Activated T-cell treated with anti-CD3 and anti-CD28 coated beads for 24 hours (primary cell): ENCODE measurements at regions not wholly inside any gene's neighbourhood (a gene's known extent, or its start where the extent isn't known, plus 50 kb on each side); places are given as distances from the start of the nearest gene placed in this dataset.

ENCODE experiments used
- DNase-seq: peaks from one replicate; pipeline ENCODE4 v3.0.0-alpha.2; 2020; ENCODE audit warnings: low read depth

GRCh38 chrX:149152941-149153340, 352.2 kb downstream of the IDS start:
- DNase-seq, result no peak

- DNase-seq, result no peak
These were observed 353.0 kb downstream of the IDS start for GRCh38 chrX:149151805-149152757.

- no peak for DNase-seq
These were observed 359.2 kb downstream of the IDS start for GRCh38 chrX:149145845-149146285.

DNA sequence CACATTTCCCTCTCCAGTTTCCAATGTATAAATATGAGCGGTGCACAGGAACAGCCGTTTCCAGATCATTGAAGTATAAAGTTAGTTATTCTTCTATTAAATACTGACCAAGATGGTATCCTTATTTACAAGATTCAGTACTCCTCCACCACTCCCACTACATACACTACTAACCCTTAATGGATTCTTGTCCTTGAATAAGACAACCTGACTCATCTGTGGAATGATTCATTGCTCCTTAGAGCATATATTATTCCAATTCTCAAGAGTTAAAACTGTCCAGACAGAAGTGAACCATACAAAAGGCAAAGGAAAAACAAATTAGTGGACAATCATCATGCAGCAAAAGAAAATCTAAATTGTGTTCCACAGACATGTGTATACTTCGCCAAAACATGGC, 373.3 kb downstream of the IDS start:
- DNase-seq, result no peak

GRCh38 chrX:149129767-149130166, 375.3 kb downstream of the IDS start:
- no peak for DNase-seq

- DNase-seq, result no peak
These were observed 380.5 kb downstream of the IDS start for GRCh38 chrX:149124526-149125108.

GRCh38 chrX:149121206-149121920, 383.7 kb downstream of the IDS start:
- no peak for DNase-seq

GRCh38 chrX:149120459-149120858, 384.6 kb downstream of the IDS start:
- no peak for DNase-seq

DNA sequence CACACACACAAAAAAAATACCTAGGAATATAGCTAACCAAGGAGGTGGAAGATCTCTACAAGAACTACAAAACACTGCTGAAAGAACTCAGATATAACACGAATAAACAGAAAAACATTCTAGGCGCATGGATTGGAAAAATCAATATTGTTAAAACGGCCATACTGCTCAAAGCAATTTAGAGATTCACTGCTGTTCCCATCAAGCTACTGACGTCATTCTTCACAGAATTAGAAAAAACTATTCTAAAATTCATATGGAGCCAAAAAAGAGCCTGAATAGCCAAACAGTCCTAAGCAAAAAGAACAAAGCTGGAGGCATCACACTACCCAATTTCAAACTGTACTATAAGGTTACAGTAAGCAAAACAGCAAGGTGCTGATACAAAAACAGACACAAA, 390.2 kb downstream of the IDS start:
- DNase-seq, result no peak

DNA sequence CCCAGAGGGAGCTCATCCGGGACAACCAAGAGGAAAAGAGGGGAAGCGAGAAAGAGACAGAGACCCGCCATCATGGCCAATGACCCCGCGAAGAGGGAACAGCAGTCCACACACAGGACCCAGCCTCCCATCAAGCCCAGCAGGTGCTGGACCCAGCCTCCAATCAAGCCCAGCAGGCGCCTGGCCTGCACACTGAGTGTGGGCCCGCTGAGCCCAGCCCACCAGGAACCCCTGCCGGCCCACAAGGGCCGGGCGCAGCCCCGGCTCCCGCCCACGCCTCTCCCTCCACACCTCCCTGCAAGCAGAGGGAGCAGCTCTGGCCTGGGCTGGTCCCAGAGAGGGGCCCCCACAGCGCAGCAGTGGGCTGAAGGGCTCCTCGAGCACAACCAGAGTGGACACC, 391.1 kb downstream of the IDS start:
- no peak for DNase-seq

- DNase-seq, result no peak
These were observed 407.3 kb downstream of the IDS start for GRCh38 chrX:149097786-149098185.

- DNase-seq, result no peak
These were observed 412.9 kb downstream of the IDS start for GRCh38 chrX:149092179-149092578.

DNA sequence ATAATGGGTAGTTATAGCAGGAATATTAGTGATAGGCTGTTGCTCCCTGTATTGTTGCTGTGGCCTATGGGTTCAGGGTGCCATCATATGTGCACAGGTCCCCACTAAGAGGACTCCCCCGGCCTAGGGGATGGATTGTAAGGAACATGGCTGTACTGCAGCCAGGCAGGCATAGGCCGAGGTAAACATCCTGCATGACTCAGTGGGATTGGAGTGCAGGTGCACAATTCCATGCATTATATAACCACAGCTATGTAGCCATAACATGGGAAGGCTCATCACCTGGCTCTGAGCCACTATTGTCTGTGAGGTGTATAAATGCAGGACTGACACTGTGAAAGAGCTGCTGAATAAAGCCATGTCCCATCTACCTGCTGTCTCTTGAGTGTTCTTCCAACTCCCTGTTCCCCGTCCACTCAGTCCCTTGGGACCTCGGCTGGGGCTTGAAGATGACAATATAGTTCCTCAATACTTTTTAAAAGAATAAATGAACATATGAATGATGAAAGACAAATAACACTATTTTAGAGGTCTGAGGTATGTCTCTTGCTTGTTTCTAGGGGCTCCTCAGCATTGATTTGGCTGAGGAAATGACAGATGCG, 425.2 kb downstream of the IDS start:
- DNase-seq, result no peak

- peak; percentile 0 for DNase-seq
These were observed 430.7 kb downstream of the IDS start for GRCh38 chrX:149074398-149074797.

DNA sequence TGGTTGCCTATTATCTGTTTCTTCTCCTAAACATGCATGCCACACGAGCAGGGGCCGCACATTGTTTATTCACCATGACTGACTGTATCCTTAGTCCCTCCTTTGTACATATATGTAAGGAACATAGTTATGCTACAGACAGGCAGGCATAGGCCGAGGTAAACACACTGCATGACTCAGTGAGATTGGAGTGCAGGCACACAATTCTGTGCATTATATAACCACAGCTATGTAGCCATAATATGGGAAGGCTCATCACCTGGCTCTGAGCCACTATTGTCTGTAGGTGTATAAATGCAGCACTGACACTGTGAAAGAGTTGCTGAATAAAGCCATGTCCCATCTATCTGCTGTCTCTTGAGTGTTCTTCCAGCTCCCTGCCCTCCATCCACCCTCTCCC, 431.6 kb downstream of the IDS start:
- no peak for DNase-seq

DNA sequence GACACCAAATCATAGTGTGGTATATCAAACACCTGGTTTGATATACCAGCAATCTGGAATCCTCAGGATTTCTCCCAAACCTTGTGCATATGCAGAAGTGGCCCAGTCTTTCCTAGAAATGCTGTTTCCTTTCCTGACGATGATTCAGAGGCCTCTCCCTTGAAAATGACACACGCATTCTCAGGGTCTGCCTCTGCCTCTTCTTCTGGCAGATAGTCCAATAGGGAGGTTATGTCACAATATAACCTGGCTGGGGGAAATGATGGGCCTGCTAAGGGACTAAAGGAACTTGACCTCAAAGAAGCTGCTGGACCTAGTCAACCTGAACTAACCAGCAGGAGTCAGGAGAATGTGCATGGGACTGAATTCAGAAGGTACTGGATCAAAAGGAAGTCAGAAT, 435.2 kb downstream of the IDS start:
- DNase-seq, result no peak

DNA sequence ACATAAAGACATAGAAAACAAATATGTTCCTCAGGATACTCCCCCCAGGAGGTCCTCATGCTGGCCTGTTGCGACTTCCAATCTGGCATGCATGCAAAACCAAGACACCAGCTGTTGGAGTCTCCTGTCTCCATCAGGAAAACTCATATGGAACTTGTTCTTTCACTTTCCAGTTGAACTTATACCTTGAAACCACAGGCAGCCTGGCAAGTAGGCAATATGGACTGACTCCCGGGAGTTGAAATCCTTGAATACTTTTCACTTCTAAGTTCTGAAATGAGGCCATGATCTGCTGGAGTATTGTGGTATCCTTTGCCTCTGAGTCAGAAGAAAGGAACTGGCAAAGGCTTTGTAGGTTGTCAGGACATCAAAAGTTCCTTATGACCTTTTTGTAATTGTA, 444.2 kb downstream of the IDS start:
- DNase-seq, result no peak
